SU-DHL-6 (cell line): ENCODE measurements at regions not wholly inside any gene's neighbourhood (a gene's known extent, or its start where the extent isn't known, plus 50 kb on each side); places are given as distances from the start of the nearest gene placed in this dataset.

Experiments used
- EZH2phosphoT487 ChIP-seq: fragments of 200-600 bp; sonication (generic), shearing (Covaris generic); conservative IDR thresholded peaks from 2 replicates; pipeline ENCODE4 v1.6.1; 2018; ENCODE audit warnings: mild to moderate bottlenecking, antibody characterized with exemption, low read length, moderate library complexity, mixed read lengths
- TF ChIP-seq, protein P1 (sequence below): fragments of 200-600 bp; sonication (generic); IDR thresholded peaks from one replicate; pipeline ENCODE4 v1.5.1; 2017; ENCODE audit warnings: antibody characterized with exemption, mild to moderate bottlenecking, low read length, moderate library complexity; ENCODE audit not compliant: insufficient read depth, poor library complexity, severe bottlenecking

DNA sequence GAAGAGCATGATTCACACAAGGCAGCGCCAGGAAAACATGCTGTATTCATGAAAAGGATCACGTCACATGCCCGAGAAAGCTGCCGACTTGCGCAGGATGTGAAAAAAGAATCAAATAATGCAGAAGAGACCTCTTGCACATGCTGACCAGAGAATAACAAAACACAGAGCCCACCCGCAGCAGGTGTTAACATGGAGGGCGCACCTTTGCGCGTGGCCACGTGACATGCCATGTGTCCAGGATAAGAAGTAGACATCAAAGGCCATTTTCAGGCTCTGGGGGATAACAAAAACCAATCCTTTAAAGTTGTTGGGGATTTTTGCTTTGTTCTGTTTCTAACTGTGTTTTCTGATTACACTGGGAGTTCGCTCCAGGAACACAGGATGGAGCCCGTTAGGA lies 1332.8 kb downstream of the ZPLD1 start:
- TF ChIP-seq, protein P1, sequence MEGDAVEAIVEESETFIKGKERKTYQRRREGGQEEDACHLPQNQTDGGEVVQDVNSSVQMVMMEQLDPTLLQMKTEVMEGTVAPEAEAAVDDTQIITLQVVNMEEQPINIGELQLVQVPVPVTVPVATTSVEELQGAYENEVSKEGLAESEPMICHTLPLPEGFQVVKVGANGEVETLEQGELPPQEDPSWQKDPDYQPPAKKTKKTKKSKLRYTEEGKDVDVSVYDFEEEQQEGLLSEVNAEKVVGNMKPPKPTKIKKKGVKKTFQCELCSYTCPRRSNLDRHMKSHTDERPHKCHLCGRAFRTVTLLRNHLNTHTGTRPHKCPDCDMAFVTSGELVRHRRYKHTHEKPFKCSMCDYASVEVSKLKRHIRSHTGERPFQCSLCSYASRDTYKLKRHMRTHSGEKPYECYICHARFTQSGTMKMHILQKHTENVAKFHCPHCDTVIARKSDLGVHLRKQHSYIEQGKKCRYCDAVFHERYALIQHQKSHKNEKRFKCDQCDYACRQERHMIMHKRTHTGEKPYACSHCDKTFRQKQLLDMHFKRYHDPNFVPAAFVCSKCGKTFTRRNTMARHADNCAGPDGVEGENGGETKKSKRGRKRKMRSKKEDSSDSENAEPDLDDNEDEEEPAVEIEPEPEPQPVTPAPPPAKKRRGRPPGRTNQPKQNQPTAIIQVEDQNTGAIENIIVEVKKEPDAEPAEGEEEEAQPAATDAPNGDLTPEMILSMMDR: no peak
- no peak for TF ChIP-seq EZH2phosphoT487
